ENCODE measurements at regions not wholly inside any gene's neighbourhood (a gene's known extent, or its start where the extent isn't known, plus 50 kb on each side); places are given as distances from the start of the nearest gene placed in this dataset.

GRCh38 chr7:9029681-9030530 lies 596.5 kb downstream of the NXPH1 start:
- Histone ChIP-seq H3K27me3 (ENCODE audit: insufficient read depth, low read length) (no peaks in the 10 kb centered on the region), H3K9ac (ENCODE audit: low read length) (no peak overlapping the region), H2AFZ (ENCODE audit: low read length) (no peak overlapping the region), H3K9me3 (ENCODE audit: low read length) (no peaks in the 10 kb centered on the region), H3K9me2 (ENCODE audit: low read depth, low read length) (no peaks in the 10 kb centered on the region), H3K27ac (ENCODE audit: low read depth, low read length, poor library complexity, severe bottlenecking) (no peak overlapping the region), H3K79me2 (ENCODE audit: insufficient read depth, low read length) (no peaks in the 10 kb centered on the region), H4K20me1 (ENCODE audit: insufficient read depth, low read length) (no peaks in the 10 kb centered on the region), H3K4me1 (ENCODE audit: insufficient read depth, low read length, severe bottlenecking) (no peaks in the 10 kb centered on the region), H3K36me3 (ENCODE audit: insufficient read depth, low read length) (no peaks in the 10 kb centered on the region), H3F3A (ENCODE audit: insufficient read depth, low read length) (no peaks in the 10 kb centered on the region), H3K4me2 (ENCODE audit: low read length) (no peak overlapping the region), H3K4me3 (ENCODE audit: low read depth, low read length, poor library complexity, severe bottlenecking) (no peak overlapping the region)
- TF ChIP-seq EZH2 (IDR thresholded peaks at IDR 0.05; ENCODE audit: borderline replicate concordance, low read length) (no peak), CTCF (IDR thresholded peaks at IDR 0.05; ENCODE audit: low read length) (no peak)

- H3K36me3 ChIP-seq (ENCODE audit: insufficient read depth, low read length) = no peaks in the 10 kb centered on the region
- no peak for TF ChIP-seq EZH2 (IDR thresholded peaks at IDR 0.05; ENCODE audit: borderline replicate concordance, low read length)
- no peak for TF ChIP-seq CTCF (IDR thresholded peaks at IDR 0.05; ENCODE audit: low read length)
- H3K4me3 ChIP-seq (ENCODE audit: low read depth, low read length, poor library complexity, severe bottlenecking) = no peak overlapping the region
- H3K9me2 ChIP-seq (ENCODE audit: low read depth, low read length) = no peaks in the 10 kb centered on the region
- H3K9ac ChIP-seq (ENCODE audit: low read length) = no peak overlapping the region
- H2AFZ ChIP-seq (ENCODE audit: low read length) = no peak overlapping the region
- H3K27me3 ChIP-seq (ENCODE audit: insufficient read depth, low read length) = no peaks in the 10 kb centered on the region
- no peaks in the 10 kb centered on the region for H3K9me3 ChIP-seq (ENCODE audit: low read length)
- H3F3A ChIP-seq (ENCODE audit: insufficient read depth, low read length) = no peaks in the 10 kb centered on the region
- H3K79me2 ChIP-seq (ENCODE audit: insufficient read depth, low read length) = no peaks in the 10 kb centered on the region
- no peaks in the 10 kb centered on the region for H3K4me1 ChIP-seq (ENCODE audit: insufficient read depth, low read length, severe bottlenecking)
- no peak overlapping the region for H3K4me2 ChIP-seq (ENCODE audit: low read length)
- H4K20me1 ChIP-seq (ENCODE audit: insufficient read depth, low read length) = no peaks in the 10 kb centered on the region
- no peak overlapping the region for H3K27ac ChIP-seq (ENCODE audit: low read depth, low read length, poor library complexity, severe bottlenecking)
Measured at GRCh38 chr7:9030976-9031375, 597.6 kb downstream of the NXPH1 start.

- H3K9me2 ChIP-seq (ENCODE audit: low read depth, low read length) = no peaks in the 10 kb centered on the region
- H3K27ac ChIP-seq (ENCODE audit: low read depth, low read length, poor library complexity, severe bottlenecking) = no peak overlapping the region
- H3K4me1 ChIP-seq (ENCODE audit: insufficient read depth, low read length, severe bottlenecking) = no peaks in the 10 kb centered on the region
- H3K36me3 ChIP-seq (ENCODE audit: insufficient read depth, low read length) = no peaks in the 10 kb centered on the region
- no peak overlapping the region for H2AFZ ChIP-seq (ENCODE audit: low read length)
- no peaks in the 10 kb centered on the region for H3K27me3 ChIP-seq (ENCODE audit: insufficient read depth, low read length)
- no peak overlapping the region for H3K4me3 ChIP-seq (ENCODE audit: low read depth, low read length, poor library complexity, severe bottlenecking)
- H3K9ac ChIP-seq (ENCODE audit: low read length) = no peak overlapping the region
- H3K9me3 ChIP-seq (ENCODE audit: low read length) = no peaks in the 10 kb centered on the region
- TF ChIP-seq CTCF (IDR thresholded peaks at IDR 0.05; ENCODE audit: low read length) (no peak), EZH2 (IDR thresholded peaks at IDR 0.05; ENCODE audit: borderline replicate concordance, low read length) (no peak)
- no peak overlapping the region for H3K4me2 ChIP-seq (ENCODE audit: low read length)
- no peaks in the 10 kb centered on the region for H4K20me1 ChIP-seq (ENCODE audit: insufficient read depth, low read length)
- no peaks in the 10 kb centered on the region for H3F3A ChIP-seq (ENCODE audit: insufficient read depth, low read length)
- H3K79me2 ChIP-seq (ENCODE audit: insufficient read depth, low read length) = no peaks in the 10 kb centered on the region
Measured at GRCh38 chr7:9031386-9031785, 598.0 kb downstream of the NXPH1 start.

Data from OCI-LY1 (cell line).